Neural crest cell (in vitro differentiated cells): ENCODE measurements at regions not wholly inside any gene's neighbourhood (a gene's known extent, or its start where the extent isn't known, plus 50 kb on each side); places are given as distances from the start of the nearest gene placed in this dataset.
"Not testable (repeated sequence)": the region's sequence is repeated elsewhere in the genome, so short reads cannot be mapped to it uniquely, and the experiment has no call there.

ENCODE experiments used
- DNase-seq: peaks from one replicate; pipeline ENCODE4 v3.0.0; 2021; ENCODE audit warnings: low read depth, mixed read lengths, low spot score
- H3K27ac Mint-ChIP-seq: one replicate; pipeline ENCODE4 v1.8.0; 2021; ENCODE audit warnings: mild to moderate bottlenecking, mixed read lengths; ENCODE audit not compliant: unreplicated experiment
- H3K27me3 Mint-ChIP-seq: 2 replicates; pipeline ENCODE4 v1.8.0; 2021; ENCODE audit warnings: low read depth, mild to moderate bottlenecking, mixed read lengths
- H3K36me3 Mint-ChIP-seq: 2 replicates; pipeline ENCODE4 v1.8.0; 2021; ENCODE audit warnings: low read depth, mild to moderate bottlenecking, mixed read lengths
- H3K4me1 Mint-ChIP-seq: 2 replicates; pipeline ENCODE4 v1.8.0; 2021; ENCODE audit warnings: mixed read lengths
- H3K4me3 Mint-ChIP-seq: one replicate; pipeline ENCODE4 v1.8.0; 2021; ENCODE audit warnings: mild to moderate bottlenecking, mixed read lengths
- H3K9me3 Mint-ChIP-seq: 2 replicates; pipeline ENCODE4 v1.8.0; 2021; ENCODE audit warnings: mixed read lengths
- TF ChIP-seq, protein P1 (sequence below): fragments of 200-600 bp; sonication (generic); conservative IDR thresholded peaks from 2 replicates; pipeline ENCODE4 v1.5.0; 2021; ENCODE audit warnings: antibody characterized with exemption, mild to moderate bottlenecking

DNA sequence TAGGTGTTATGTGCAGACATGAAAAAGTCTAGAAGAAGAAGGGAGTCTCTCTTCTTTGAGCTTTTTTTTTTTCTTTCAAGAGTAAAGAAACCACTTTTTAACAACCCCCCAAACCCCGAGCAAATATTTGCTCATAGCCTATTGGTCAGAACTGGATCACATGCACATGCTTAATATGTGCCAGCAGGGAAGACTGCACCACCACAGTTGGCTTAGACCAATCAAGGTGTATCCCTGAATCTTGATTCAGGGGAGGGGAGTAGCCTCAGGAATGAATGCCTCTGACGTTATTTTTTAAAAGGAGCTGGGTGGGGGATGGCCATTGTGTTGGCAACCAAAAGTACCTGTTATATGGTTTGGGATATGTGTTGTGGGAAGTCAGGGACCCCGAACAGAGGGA lies 171.4 kb upstream of the NABP1 start:
- Mint-ChIP-seq H3K27ac (no peak overlapping the region), H3K9me3 (peaks cover 5% of the 10 kb centered on the region), H3K36me3 (peaks cover 3% of the 10 kb centered on the region), H3K4me3 (no peak overlapping the region), H3K27me3 (no peaks in the 10 kb centered on the region), H3K4me1 (peaks cover 7% of the 10 kb centered on the region)
- no peak for DNase-seq
- TF ChIP-seq, protein P1, sequence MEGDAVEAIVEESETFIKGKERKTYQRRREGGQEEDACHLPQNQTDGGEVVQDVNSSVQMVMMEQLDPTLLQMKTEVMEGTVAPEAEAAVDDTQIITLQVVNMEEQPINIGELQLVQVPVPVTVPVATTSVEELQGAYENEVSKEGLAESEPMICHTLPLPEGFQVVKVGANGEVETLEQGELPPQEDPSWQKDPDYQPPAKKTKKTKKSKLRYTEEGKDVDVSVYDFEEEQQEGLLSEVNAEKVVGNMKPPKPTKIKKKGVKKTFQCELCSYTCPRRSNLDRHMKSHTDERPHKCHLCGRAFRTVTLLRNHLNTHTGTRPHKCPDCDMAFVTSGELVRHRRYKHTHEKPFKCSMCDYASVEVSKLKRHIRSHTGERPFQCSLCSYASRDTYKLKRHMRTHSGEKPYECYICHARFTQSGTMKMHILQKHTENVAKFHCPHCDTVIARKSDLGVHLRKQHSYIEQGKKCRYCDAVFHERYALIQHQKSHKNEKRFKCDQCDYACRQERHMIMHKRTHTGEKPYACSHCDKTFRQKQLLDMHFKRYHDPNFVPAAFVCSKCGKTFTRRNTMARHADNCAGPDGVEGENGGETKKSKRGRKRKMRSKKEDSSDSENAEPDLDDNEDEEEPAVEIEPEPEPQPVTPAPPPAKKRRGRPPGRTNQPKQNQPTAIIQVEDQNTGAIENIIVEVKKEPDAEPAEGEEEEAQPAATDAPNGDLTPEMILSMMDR, result no peak

GRCh38 chr2:191507252-191507853 lies 170.6 kb upstream of the NABP1 start:
- H3K27me3 Mint-ChIP-seq, H3K4me3 Mint-ChIP-seq, H3K36me3 Mint-ChIP-seq, H3K27ac Mint-ChIP-seq, DNase-seq, H3K9me3 Mint-ChIP-seq, H3K4me1 Mint-ChIP-seq: not testable (repeated sequence)

DNA sequence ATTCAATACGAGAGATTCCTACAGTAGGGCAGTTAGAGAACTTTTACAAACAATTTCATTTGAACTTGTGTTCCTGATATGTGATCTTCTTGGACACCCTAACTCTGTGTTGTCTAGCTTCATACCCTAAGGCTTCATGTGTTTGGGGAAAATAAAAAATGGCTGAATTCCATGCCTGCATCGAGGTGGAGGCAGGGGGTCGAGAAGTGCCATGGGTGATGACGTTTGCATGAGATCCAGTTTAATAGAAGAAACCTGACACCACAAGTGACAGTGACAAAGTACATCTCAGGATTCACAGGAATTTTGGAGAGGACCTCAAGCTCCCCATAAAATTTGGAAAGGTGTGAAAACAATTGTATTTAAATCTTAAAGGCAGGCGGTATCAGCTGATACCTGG lies 169.2 kb upstream of the NABP1 start:
- Mint-ChIP-seq H3K36me3 (peaks cover 3% of the 10 kb centered on the region), H3K9me3 (peaks cover 5% of the 10 kb centered on the region), H3K4me1 (peaks cover 15% of the 10 kb centered on the region), H3K4me3 (no peak overlapping the region), H3K27ac (peak overlapping the region; percentile 59), H3K27me3 (no peaks in the 10 kb centered on the region)
- DNase-seq, result no peak
- TF ChIP-seq, protein P1, result no peak

- peaks cover 32% of the 10 kb centered on the region for H3K4me1 Mint-ChIP-seq
- TF ChIP-seq, protein P1, result no peak
- no peaks in the 10 kb centered on the region for H3K27me3 Mint-ChIP-seq
- no peak for DNase-seq
- H3K9me3 Mint-ChIP-seq, result peaks cover 5% of the 10 kb centered on the region
- no peak overlapping the region for H3K4me3 Mint-ChIP-seq
- peaks cover 3% of the 10 kb centered on the region for H3K36me3 Mint-ChIP-seq
- H3K27ac Mint-ChIP-seq, result peak overlapping the region; percentile 53
These were observed 165.6 kb upstream of the NABP1 start for GRCh38 chr2:191512216-191512835.

GRCh38 chr2:191512874-191513273 lies 165.1 kb upstream of the NABP1 start:
- H3K36me3 Mint-ChIP-seq, result no peaks in the 10 kb centered on the region
- DNase-seq, result no peak
- H3K4me1 Mint-ChIP-seq, result peaks cover 32% of the 10 kb centered on the region
- H3K27me3 Mint-ChIP-seq, result no peaks in the 10 kb centered on the region
- H3K9me3 Mint-ChIP-seq, result peaks cover under 1% of the 10 kb centered on the region
- peak overlapping the region; percentile 53 for H3K27ac Mint-ChIP-seq
- TF ChIP-seq, protein P1, result no peak
- no peak overlapping the region for H3K4me3 Mint-ChIP-seq

GRCh38 chr2:191514613-191515012 lies 163.3 kb upstream of the NABP1 start:
- Mint-ChIP-seq H3K4me1 (peaks cover 27% of the 10 kb centered on the region), H3K36me3 (no peaks in the 10 kb centered on the region), H3K27me3 (no peaks in the 10 kb centered on the region)

More at GRCh38 chr2:191514613-191515012, 163.3 kb upstream of the NABP1 start:
- Mint-ChIP-seq H3K4me3 (no peak overlapping the region), H3K27ac (peak overlapping the region; percentile 77), H3K9me3 (no peaks in the 10 kb centered on the region)
- no peak for DNase-seq
- TF ChIP-seq, protein P1, result no peak
